GM23338 (cell line): ENCODE measurements at regions not wholly inside any gene's neighbourhood (a gene's known extent, or its start where the extent isn't known, plus 50 kb on each side); places are given as distances from the start of the nearest gene placed in this dataset.

Source experiments
- ATAC-seq: fragments of 200-7000 bp; cut with Tn5 transposase; 3 replicates; pipeline ENCODE4 v1.9.1; 2020
- DNase-seq: peaks from one replicate; pipeline ENCODE4 v3.0.0-alpha.2; 2015; ENCODE audit warnings: low spot score
- H2AFZ ChIP-seq: fragments of 200-600 bp; sonication (generic); 2 replicates; pipeline ENCODE4 v1.8.0; 2016; ENCODE audit warnings: antibody characterized with exemption, mild to moderate bottlenecking, moderate library complexity
- H3F3A ChIP-seq: fragments of 200-600 bp; sonication (generic); replicated peaks from 2 replicates; pipeline ENCODE4 v1.8.0; 2017; ENCODE audit warnings: antibody characterized with exemption, mixed run types, low read depth
- H3K27ac ChIP-seq: fragments of 200-600 bp; sonication (generic); 2 replicates; pipeline ENCODE4 v1.6.1; 2016; ENCODE audit warnings: low read depth
- H3K27me3 ChIP-seq: fragments of 200-600 bp; sonication (generic); 2 replicates; pipeline ENCODE4 v1.8.0; 2016; ENCODE audit warnings: mild to moderate bottlenecking, mixed run types, moderate library complexity; ENCODE audit not compliant: insufficient read depth
- H3K36me3 ChIP-seq: fragments of 200-600 bp; sonication (generic); 2 replicates; pipeline ENCODE4 v1.8.0; 2016; ENCODE audit warnings: mild to moderate bottlenecking; ENCODE audit not compliant: insufficient read depth
- H3K4me1 ChIP-seq: fragments of 200-600 bp; sonication (generic); 2 replicates; pipeline ENCODE4 v1.8.0; 2016; ENCODE audit warnings: mild to moderate bottlenecking, moderate library complexity; ENCODE audit not compliant: insufficient read depth
- H3K4me2 ChIP-seq: fragments of 200-600 bp; sonication (generic); 2 replicates; pipeline ENCODE4 v1.7.1; 2017; ENCODE audit warnings: mixed run types
- H3K4me3 ChIP-seq: fragments of 200-600 bp; sonication (generic); 2 replicates; pipeline ENCODE4 v1.6.1; 2016; ENCODE audit warnings: mixed run types
- H3K79me2 ChIP-seq: fragments of 200-600 bp; sonication (generic); replicated peaks from 2 replicates; pipeline ENCODE4 v1.8.0; 2017; ENCODE audit warnings: mild to moderate bottlenecking; ENCODE audit not compliant: insufficient read depth
- H3K9me2 ChIP-seq: fragments of 200-600 bp; sonication (generic); 2 replicates; pipeline ENCODE4 v1.8.0; 2017; ENCODE audit not compliant: insufficient read depth
- H4K20me1 ChIP-seq: fragments of 200-600 bp; sonication (generic); replicated peaks from 2 replicates; pipeline ENCODE4 v1.8.0; 2017; ENCODE audit warnings: mild to moderate bottlenecking; ENCODE audit not compliant: insufficient read depth
- H3K27ac Mint-ChIP-seq: 2 replicates; pipeline ENCODE4 v1.8.0; 2020; ENCODE audit warnings: inconsistent platforms, mild to moderate bottlenecking, moderate library complexity, mixed read lengths
- H3K27me3 Mint-ChIP-seq: 3 replicates; pipeline ENCODE4 v1.8.0; 2022; ENCODE audit warnings: low read depth, mild to moderate bottlenecking, moderate library complexity, mixed read lengths, inconsistent platforms; ENCODE audit not compliant: insufficient read depth, poor library complexity
- H3K36me3 Mint-ChIP-seq: 3 replicates; pipeline ENCODE4 v1.8.0; 2021; ENCODE audit warnings: low read depth, mild to moderate bottlenecking, inconsistent platforms, moderate library complexity, mixed read lengths
- H3K4me1 Mint-ChIP-seq: 3 replicates; pipeline ENCODE4 v1.8.0; 2020; ENCODE audit warnings: mild to moderate bottlenecking, inconsistent platforms, mixed read lengths
- H3K4me3 Mint-ChIP-seq: 3 replicates; pipeline ENCODE4 v1.8.0; 2021; ENCODE audit warnings: moderate library complexity, mild to moderate bottlenecking, inconsistent platforms, mixed read lengths
- H3K9me3 Mint-ChIP-seq: 3 replicates; pipeline ENCODE4 v1.8.0; 2020; ENCODE audit warnings: moderate library complexity, mild to moderate bottlenecking, inconsistent platforms, mixed read lengths
- EZH2 ChIP-seq: fragments of 200-600 bp; sonication (generic); IDR thresholded peaks from one replicate; pipeline ENCODE4 v1.8.0; 2017; ENCODE audit warnings: antibody characterized with exemption, mild to moderate bottlenecking, low read depth; ENCODE audit not compliant: unreplicated experiment
- EZH2phosphoT487 ChIP-seq: fragments of 200-600 bp; sonication (generic); IDR thresholded peaks from one replicate; pipeline ENCODE4 v1.8.1; 2018; ENCODE audit warnings: antibody characterized with exemption; ENCODE audit not compliant: unreplicated experiment
- JUNB ChIP-seq: IDR thresholded peaks from one replicate; pipeline ENCODE4 v1.6.1; 2016; ENCODE audit warnings: antibody characterized with exemption; ENCODE audit not compliant: unreplicated experiment
- POLR2AphosphoS5 ChIP-seq: IDR thresholded peaks from 2 replicates; pipeline ENCODE4 v1.6.1; 2016; ENCODE audit warnings: antibody characterized with exemption, low read depth
- TF ChIP-seq, protein P1 (sequence below): fragments of 250-450 bp; sonication (Bioruptor Pico); IDR thresholded peaks from 2 replicates; pipeline ENCODE4 v1.5.0; 2020; ENCODE audit warnings: mild to moderate bottlenecking, moderate library complexity
- TF ChIP-seq, protein P2 (sequence below): IDR thresholded peaks from 2 replicates; pipeline ENCODE4 v1.6.1; 2016; ENCODE audit warnings: antibody characterized with exemption
- TF ChIP-seq, protein P3 (sequence below): IDR thresholded peaks from one replicate; pipeline ENCODE4 v1.6.1; 2018; ENCODE audit warnings: antibody characterized with exemption; ENCODE audit not compliant: unreplicated experiment

DNA sequence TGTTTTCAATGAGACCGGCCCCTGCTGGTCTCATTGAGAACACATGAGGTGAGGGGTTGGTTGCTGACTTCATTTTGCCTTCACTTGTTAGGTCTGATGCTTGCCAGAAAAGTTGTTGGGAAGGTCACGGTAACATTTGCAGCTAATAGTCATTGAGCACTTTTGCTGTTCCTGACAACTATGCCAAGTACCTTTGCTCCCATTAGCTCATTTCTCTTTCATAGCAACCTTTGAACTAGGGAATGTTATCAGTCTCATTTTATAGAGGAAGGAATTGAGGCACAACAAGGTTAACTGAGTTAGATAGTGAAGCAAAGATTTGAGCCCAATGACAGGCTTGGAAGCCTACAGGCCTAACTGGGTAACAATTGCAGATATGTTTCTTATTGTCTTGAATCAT, 195.4 kb upstream of the LARGE1 start:
- peaks cover 20% of the 10 kb centered on the region for H3K9me3 Mint-ChIP-seq

DNA sequence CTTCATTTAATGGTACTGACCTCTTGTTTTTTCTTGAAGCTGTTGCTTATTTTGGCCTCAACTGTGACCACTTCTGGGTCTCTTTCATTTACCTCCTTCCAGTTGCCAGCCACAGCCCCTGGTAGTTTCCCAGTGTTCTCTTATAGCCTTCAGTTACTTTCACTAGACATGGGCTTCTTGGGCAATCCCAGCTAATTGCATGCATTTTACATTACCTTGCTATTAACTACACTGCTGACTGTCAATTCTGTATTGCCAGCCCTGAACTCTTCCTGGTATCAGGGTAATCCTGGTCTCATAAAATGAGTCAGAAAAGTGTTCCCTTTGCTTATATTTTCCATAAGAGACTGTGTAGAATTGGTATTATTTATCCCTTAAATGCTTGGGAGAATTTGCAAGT, 195.8 kb upstream of the LARGE1 start:
- Histone ChIP-seq H3K36me3 (no peaks in the 10 kb centered on the region), H2AFZ (no peak overlapping the region), H3K4me1 (0 out of 2 replicates have a peak, but pooled peaks cover 4% of the 10 kb centered on the region), H3K27ac (no peak overlapping the region), H3K4me2 (no peak overlapping the region), H3F3A (no peaks in the 10 kb centered on the region), H4K20me1 (no peaks in the 10 kb centered on the region), H3K4me3 (no peak overlapping the region), H3K27me3 (no peaks in the 10 kb centered on the region), H3K79me2 (no peaks in the 10 kb centered on the region), H3K9me2 (peaks cover 3% of the 10 kb centered on the region; the same call in 1 of the 2 replicates)
- H3K27ac Mint-ChIP-seq: no peak overlapping the region
- TF ChIP-seq, protein P1, sequence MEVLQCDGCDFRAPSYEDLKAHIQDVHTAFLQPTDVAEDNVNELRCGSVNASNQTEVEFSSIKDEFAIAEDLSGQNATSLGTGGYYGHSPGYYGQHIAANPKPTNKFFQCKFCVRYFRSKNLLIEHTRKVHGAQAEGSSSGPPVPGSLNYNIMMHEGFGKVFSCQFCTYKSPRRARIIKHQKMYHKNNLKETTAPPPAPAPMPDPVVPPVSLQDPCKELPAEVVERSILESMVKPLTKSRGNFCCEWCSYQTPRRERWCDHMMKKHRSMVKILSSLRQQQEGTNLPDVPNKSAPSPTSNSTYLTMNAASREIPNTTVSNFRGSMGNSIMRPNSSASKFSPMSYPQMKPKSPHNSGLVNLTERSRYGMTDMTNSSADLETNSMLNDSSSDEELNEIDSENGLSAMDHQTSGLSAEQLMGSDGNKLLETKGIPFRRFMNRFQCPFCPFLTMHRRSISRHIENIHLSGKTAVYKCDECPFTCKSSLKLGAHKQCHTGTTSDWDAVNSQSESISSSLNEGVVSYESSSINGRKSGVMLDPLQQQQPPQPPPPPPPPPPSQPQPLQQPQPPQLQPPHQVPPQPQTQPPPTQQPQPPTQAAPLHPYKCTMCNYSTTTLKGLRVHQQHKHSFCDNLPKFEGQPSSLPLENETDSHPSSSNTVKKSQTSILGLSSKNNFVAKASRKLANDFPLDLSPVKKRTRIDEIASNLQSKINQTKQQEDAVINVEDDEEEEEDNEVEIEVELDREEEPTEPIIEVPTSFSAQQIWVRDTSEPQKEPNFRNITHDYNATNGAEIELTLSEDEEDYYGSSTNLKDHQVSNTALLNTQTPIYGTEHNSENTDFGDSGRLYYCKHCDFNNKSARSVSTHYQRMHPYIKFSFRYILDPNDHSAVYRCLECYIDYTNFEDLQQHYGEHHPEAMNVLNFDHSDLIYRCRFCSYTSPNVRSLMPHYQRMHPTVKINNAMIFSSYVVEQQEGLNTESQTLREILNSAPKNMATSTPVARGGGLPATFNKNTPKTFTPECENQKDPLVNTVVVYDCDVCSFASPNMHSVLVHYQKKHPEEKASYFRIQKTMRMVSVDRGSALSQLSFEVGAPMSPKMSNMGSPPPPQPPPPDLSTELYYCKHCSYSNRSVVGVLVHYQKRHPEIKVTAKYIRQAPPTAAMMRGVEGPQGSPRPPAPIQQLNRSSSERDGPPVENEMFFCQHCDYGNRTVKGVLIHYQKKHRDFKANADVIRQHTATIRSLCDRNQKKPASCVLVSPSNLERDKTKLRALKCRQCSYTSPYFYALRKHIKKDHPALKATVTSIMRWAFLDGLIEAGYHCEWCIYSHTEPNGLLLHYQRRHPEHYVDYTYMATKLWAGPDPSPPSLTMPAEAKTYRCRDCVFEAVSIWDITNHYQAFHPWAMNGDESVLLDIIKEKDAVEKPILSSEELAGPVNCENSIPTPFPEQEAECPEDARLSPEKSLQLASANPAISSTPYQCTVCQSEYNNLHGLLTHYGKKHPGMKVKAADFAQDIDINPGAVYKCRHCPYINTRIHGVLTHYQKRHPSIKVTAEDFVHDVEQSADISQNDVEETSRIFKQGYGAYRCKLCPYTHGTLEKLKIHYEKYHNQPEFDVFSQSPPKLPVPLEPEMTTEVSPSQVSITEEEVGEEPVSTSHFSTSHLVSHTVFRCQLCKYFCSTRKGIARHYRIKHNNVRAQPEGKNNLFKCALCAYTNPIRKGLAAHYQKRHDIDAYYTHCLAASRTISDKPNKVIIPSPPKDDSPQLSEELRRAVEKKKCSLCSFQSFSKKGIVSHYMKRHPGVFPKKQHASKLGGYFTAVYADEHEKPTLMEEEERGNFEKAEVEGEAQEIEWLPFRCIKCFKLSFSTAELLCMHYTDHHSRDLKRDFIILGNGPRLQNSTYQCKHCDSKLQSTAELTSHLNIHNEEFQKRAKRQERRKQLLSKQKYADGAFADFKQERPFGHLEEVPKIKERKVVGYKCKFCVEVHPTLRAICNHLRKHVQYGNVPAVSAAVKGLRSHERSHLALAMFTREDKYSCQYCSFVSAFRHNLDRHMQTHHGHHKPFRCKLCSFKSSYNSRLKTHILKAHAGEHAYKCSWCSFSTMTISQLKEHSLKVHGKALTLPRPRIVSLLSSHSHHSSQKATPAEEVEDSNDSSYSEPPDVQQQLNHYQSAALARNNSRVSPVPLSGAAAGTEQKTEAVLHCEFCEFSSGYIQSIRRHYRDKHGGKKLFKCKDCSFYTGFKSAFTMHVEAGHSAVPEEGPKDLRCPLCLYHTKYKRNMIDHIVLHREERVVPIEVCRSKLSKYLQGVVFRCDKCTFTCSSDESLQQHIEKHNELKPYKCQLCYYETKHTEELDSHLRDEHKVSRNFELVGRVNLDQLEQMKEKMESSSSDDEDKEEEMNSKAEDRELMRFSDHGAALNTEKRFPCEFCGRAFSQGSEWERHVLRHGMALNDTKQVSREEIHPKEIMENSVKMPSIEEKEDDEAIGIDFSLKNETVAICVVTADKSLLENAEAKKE (CRISPR knock-in tag): no peak
- H3K36me3 Mint-ChIP-seq: no peaks in the 10 kb centered on the region
- peaks cover 20% of the 10 kb centered on the region for H3K9me3 Mint-ChIP-seq
- ATAC-seq (no peak), DNase-seq (no peak)
- peaks cover 8% of the 10 kb centered on the region for H3K27me3 Mint-ChIP-seq
- no peaks in the 10 kb centered on the region for H3K4me1 Mint-ChIP-seq
- no peak overlapping the region for H3K4me3 Mint-ChIP-seq

More for the DNA sequence above, 195.4 kb upstream of the LARGE1 start:
- H3K79me2 ChIP-seq: no peaks in the 10 kb centered on the region
- H3K4me3 Mint-ChIP-seq: no peak overlapping the region
- H3F3A ChIP-seq: no peaks in the 10 kb centered on the region
- no peaks in the 10 kb centered on the region for H3K27me3 ChIP-seq
- H3K36me3 Mint-ChIP-seq: no peaks in the 10 kb centered on the region
- H3K4me1 ChIP-seq: 0 out of 2 replicates have a peak, but pooled peaks cover 4% of the 10 kb centered on the region
- H3K4me1 Mint-ChIP-seq: no peaks in the 10 kb centered on the region
- no peak overlapping the region for H3K4me3 ChIP-seq
- DNase-seq: no peak
- no peak overlapping the region for H2AFZ ChIP-seq
- TF ChIP-seq EZH2phosphoT487 (no peak), JUNB (no peak), EZH2 (no peak), POLR2AphosphoS5 (no peak)
- TF ChIP-seq, protein P2, sequence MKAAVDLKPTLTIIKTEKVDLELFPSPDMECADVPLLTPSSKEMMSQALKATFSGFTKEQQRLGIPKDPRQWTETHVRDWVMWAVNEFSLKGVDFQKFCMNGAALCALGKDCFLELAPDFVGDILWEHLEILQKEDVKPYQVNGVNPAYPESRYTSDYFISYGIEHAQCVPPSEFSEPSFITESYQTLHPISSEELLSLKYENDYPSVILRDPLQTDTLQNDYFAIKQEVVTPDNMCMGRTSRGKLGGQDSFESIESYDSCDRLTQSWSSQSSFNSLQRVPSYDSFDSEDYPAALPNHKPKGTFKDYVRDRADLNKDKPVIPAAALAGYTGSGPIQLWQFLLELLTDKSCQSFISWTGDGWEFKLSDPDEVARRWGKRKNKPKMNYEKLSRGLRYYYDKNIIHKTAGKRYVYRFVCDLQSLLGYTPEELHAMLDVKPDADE: no peak
- TF ChIP-seq, protein P3, sequence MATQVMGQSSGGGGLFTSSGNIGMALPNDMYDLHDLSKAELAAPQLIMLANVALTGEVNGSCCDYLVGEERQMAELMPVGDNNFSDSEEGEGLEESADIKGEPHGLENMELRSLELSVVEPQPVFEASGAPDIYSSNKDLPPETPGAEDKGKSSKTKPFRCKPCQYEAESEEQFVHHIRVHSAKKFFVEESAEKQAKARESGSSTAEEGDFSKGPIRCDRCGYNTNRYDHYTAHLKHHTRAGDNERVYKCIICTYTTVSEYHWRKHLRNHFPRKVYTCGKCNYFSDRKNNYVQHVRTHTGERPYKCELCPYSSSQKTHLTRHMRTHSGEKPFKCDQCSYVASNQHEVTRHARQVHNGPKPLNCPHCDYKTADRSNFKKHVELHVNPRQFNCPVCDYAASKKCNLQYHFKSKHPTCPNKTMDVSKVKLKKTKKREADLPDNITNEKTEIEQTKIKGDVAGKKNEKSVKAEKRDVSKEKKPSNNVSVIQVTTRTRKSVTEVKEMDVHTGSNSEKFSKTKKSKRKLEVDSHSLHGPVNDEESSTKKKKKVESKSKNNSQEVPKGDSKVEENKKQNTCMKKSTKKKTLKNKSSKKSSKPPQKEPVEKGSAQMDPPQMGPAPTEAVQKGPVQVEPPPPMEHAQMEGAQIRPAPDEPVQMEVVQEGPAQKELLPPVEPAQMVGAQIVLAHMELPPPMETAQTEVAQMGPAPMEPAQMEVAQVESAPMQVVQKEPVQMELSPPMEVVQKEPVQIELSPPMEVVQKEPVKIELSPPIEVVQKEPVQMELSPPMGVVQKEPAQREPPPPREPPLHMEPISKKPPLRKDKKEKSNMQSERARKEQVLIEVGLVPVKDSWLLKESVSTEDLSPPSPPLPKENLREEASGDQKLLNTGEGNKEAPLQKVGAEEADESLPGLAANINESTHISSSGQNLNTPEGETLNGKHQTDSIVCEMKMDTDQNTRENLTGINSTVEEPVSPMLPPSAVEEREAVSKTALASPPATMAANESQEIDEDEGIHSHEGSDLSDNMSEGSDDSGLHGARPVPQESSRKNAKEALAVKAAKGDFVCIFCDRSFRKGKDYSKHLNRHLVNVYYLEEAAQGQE: no peak
- no peak overlapping the region for H3K27ac Mint-ChIP-seq
- no peak for ATAC-seq
- no peaks in the 10 kb centered on the region for H4K20me1 ChIP-seq
- no peak overlapping the region for H3K4me2 ChIP-seq
- H3K27me3 Mint-ChIP-seq: peaks cover 8% of the 10 kb centered on the region
- H3K27ac ChIP-seq: no peak overlapping the region
- H3K9me2 ChIP-seq: peaks cover 3% of the 10 kb centered on the region; the same call in 1 of the 2 replicates
- no peaks in the 10 kb centered on the region for H3K36me3 ChIP-seq
